ENCODE measurements at regions not wholly inside any gene's neighbourhood (a gene's known extent, or its start where the extent isn't known, plus 50 kb on each side); places are given as distances from the start of the nearest gene placed in this dataset.

DNA sequence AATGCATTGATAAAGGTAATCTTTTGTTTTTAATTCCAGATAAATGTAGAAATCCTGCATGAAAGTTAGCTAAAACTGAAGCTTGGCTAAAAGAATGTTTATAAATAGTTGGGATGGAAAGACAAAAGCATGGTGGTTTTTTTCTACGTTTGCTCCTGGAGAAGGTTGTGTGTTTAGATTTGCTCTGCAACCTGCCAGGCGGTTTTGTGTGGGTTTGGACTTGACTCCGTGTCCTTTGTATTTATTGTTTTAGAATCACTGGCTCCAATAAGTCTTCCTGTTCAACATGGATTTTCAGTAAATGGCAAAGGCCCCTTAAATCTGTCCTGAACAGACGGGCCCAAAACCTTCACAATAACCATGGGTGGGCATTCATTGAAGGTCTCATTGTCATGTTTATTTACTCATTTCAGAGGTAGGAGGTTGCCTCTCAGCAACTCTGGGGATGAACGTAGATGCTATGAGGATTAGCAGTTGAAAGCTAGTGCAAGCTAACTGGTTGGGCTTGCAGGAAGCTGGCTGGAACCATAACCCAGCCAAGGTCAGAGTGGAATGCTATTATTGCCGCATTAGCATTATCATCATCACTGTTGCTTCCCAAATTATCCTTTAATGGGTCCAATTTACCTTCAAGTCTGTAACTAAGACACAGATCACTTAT, 60.6 kb upstream of the ADAMTS9 start:
- DNase-seq (ENCODE audit: low read depth), result no peak
- no peak overlapping the region for H3K4me3 ChIP-seq (ENCODE audit: low read depth, low read length)
- TF ChIP-seq, protein P1, sequence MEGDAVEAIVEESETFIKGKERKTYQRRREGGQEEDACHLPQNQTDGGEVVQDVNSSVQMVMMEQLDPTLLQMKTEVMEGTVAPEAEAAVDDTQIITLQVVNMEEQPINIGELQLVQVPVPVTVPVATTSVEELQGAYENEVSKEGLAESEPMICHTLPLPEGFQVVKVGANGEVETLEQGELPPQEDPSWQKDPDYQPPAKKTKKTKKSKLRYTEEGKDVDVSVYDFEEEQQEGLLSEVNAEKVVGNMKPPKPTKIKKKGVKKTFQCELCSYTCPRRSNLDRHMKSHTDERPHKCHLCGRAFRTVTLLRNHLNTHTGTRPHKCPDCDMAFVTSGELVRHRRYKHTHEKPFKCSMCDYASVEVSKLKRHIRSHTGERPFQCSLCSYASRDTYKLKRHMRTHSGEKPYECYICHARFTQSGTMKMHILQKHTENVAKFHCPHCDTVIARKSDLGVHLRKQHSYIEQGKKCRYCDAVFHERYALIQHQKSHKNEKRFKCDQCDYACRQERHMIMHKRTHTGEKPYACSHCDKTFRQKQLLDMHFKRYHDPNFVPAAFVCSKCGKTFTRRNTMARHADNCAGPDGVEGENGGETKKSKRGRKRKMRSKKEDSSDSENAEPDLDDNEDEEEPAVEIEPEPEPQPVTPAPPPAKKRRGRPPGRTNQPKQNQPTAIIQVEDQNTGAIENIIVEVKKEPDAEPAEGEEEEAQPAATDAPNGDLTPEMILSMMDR (IDR thresholded peaks at IDR 0.05; ENCODE audit: insufficient read depth, low read length), result no peak

DNA sequence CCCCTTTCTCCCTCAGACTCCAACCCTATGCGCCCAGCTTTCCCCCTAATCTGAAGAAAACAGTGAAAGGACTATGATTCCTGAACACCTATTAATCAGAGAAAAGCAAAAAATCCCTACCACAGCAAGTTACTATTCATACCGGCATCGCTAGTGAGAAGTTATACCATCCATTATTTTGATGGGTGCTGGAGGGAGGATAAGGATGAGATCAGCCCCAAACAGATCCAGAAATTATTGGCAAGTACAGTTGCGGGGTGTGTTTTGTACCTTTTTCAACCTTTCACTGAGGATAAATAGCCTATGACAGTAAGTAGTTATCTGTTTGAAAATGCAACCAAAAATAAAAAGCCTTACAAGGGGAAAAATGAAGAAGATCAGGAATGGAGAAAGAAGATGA, 59.9 kb upstream of the ADAMTS9 start:
- TF ChIP-seq, protein P1 (IDR thresholded peaks at IDR 0.05; ENCODE audit: insufficient read depth, low read length), result no peak
- DNase-seq (ENCODE audit: low read depth), result no peak
- no peak overlapping the region for H3K4me3 ChIP-seq (ENCODE audit: low read depth, low read length)

DNA sequence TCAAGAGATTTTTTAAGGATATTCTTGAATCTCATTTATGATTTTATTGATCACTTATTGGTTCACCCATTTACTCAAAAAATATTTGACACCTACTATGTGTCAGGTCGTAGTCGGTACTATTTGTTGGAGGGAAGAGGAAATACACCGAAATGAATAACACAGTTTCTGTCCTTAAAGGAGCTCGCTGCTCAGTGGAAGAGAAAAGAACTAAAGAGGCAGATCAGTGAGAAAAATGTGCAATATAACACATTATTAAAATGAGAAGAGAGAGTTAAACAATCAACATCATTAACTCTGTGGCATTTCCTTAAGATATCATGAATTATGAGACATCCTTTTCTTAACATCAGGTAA, 56.1 kb upstream of the ADAMTS9 start:
- TF ChIP-seq, protein P1 (IDR thresholded peaks at IDR 0.05; ENCODE audit: insufficient read depth, low read length), result no peak
- H3K4me3 ChIP-seq (ENCODE audit: low read depth, low read length), result no peak overlapping the region
- DNase-seq (ENCODE audit: low read depth), result no peak

DNA sequence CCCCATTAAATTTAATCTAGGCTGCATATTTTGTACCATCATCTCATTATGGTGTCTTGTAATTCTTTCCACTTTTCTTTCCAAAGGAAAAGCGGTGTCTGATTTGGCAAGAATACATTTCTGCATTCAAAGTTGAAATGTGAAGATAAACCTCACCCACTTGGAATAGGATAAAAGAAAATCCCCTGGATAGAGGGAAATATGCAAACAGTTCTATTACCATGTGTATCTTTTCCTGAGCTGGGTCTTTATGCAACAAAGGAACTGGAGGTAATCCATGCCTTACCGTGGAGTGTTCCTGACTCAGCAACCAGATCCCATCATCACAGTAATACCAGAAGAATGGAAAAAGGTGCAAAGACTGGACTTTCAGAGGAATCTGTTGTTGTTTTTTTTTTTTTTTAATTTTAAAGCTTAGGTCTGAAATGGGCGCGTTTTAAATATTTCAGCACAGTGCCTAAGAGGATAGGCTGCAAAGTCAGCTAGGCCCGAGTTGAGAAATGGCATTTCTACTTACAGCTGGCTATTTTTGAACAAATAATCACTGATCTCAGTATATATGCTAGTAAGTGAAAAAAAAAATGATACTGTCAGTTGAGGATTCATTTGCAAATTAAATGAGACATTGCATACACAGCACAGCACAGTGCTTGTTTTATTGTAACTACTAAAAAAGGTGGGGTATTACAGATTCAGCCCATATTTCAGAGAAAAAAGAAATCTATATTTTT, 55.5 kb upstream of the ADAMTS9 start:
- no peak overlapping the region for H3K4me3 ChIP-seq (ENCODE audit: low read depth, low read length)
- TF ChIP-seq, protein P1 (IDR thresholded peaks at IDR 0.05; ENCODE audit: insufficient read depth, low read length), result no peak
- DNase-seq (ENCODE audit: low read depth), result no peak

DNA sequence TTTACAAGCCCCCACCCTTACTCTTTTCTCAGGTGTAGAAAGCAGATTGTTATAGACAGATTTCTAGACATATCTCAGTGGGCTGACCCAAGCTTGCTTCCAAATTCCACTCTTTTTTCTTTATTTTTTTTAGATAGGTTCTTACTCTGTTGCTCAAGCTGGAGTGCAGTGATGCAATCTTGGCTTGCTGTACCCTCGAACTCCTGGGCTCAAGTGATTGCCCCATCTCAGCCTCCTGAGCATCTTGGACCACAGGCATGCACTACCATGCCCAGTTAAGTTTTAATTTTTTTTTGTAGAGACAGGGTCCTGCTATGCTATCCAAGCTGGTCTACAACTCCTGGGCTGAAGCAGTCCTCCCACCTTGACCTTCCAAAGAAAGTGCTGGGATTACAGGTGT, 53.5 kb upstream of the ADAMTS9 start:
- H3K4me3 ChIP-seq (ENCODE audit: low read depth, low read length), result no peak overlapping the region
- TF ChIP-seq, protein P1 (IDR thresholded peaks at IDR 0.05; ENCODE audit: insufficient read depth, low read length), result no peak
- DNase-seq (ENCODE audit: low read depth), result peak; percentile 60

DNA sequence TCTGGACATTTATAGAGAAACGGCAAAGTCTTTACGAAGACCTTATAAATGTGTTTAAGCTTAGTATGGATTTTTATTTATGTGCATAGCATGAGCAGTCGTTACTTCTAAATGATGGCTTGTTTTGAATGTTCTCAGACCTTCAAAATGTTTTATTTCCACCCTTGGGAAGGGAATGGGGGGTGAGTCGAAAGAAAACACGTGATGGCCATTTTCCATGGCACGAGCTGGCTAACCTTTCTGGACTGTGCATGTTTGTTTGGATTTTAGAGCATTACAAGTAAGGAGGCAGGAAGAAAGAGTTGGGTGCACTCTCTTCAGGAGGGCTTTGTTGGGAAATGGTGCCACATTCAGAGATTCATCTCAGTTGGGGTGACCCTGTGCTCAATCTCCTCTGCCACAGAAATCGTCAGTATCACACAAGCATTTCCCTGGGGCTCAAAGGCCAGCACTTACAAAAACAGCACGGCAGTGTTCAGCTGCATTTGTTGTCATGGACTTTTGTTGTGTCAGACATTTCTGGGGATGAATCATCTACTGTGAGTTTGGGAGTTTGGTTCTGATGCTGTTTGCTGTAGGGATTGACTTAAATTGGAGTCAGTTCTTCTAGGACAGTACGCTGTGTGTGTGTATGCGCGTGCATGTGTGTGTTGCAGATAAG, 52.3 kb upstream of the ADAMTS9 start:
- TF ChIP-seq, protein P1 (IDR thresholded peaks at IDR 0.05; ENCODE audit: insufficient read depth, low read length), result no peak
- H3K4me3 ChIP-seq (ENCODE audit: low read depth, low read length), result no peak overlapping the region
- peak; percentile 8 for DNase-seq (ENCODE audit: low read depth)

Data from fibroblast of the aortic adventitia (primary cell).